T-helper 9 cell (primary cell): ENCODE measurements at regions not wholly inside any gene's neighbourhood (a gene's known extent, or its start where the extent isn't known, plus 50 kb on each side); places are given as distances from the start of the nearest gene placed in this dataset.
"Not testable (repeated sequence)": the region's sequence is repeated elsewhere in the genome, so short reads cannot be mapped to it uniquely, and the experiment has no call there.

ENCODE experiments used
- DNase-seq: peaks from one replicate; pipeline ENCODE4 v3.0.0-alpha.2; 2020

DNA sequence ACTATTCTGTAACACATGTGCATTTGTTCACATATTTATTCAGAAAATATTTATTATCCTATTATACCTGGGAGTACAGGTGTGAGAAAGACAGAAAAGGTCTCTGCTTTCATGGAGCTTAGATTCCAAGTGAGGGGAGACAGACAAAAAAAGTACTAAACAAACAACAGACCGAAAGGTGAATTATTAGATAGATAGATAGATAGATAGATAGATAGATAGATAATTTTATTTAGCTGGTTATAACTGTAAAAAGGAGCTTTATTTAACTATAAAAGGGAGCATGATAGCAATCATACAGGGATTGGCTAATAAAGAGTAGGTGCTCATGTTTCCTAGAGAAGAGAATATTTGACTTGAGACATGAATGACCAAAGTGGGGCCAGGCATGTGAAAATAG is 119.4 kb downstream of the TNFSF18 start:
- DNase-seq: no peak

DNA sequence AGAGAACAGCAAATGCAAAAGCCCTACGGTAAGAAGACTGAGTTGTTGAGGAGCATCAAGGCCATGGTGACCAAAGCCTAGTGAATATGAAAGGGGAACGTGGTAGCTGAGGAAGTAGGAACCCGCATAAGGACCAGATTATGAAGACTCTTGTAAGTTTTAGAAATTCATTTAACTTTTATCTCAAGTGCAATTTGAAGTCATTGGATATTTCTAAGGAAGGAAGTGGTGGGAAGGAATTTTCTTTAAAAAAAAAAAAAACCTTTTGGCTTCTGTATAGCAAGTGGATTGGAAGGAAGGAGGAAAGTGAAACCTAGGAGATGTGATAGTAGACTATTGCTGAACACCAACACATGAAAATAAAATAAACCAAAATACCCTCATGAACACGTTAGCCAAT is 119.0 kb downstream of the TNFSF18 start:
- DNase-seq: no peak

DNA sequence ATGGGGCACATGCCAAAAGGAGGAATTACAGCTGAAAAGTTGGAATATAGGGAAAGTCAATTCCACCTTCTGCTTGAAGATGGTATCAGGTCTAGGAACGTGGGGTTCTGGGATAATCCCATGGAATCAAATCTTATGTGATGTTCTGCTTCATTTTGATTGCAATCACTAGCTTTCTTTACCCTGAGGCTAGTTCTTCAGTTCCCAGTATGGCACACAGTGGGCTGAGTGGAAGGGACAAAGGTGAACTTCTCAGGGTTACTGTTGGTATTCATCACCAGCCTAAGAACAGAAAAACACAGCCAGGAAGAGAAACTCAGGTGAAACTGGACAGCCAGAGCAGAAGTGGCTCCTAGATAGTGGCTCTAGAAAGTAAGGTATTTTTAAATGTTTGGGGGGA is 117.8 kb downstream of the TNFSF18 start:
- no peak for DNase-seq

- no peak for DNase-seq
Measured at GRCh38 chr1:172934417-172934762, 116.4 kb downstream of the TNFSF18 start.

GRCh38 chr1:172935062-172935592 is 115.6 kb downstream of the TNFSF18 start:
- DNase-seq: no peak

GRCh38 chr1:172936088-172936645 is 114.6 kb downstream of the TNFSF18 start:
- DNase-seq: no peak

DNA sequence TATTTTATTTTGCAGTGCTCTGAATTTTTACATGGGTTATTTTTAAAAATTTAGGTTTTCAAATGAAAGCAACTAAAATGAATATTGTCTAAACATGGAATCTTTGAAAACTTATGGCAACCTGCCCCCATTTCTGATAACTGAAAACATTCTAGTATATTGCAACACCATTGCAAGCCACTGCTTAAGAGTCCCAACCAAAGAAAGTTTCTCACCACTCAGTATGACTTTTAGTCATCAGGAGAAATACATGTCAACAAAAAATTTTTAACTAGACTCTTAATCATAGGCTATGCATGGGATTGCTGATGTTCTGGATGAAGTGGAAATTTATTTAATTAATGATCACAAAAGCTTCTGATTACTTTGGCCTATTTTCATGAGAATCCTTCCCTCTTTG is 112.1 kb downstream of the TNFSF18 start:
- no peak for DNase-seq

DNA sequence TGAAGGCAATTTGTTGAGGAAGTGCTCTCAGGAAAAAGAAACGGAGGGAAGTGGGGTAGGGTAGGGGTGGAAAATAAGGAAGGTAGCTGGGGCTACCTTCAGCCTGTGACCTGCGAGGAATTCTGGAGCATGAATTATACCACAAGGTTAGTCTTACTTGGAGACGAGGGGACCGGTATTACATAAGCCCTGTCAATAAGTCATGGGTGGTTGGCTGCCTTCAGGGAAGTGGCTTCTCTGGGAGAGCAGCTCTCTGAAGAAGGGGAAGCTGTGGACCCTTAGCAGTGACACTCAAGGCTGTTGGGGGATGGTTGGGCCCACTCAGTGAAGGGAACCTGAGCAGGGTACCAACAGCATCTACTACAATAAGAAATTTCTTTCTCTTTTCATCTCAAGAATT is 111.3 kb downstream of the TNFSF18 start:
- DNase-seq: no peak

DNA sequence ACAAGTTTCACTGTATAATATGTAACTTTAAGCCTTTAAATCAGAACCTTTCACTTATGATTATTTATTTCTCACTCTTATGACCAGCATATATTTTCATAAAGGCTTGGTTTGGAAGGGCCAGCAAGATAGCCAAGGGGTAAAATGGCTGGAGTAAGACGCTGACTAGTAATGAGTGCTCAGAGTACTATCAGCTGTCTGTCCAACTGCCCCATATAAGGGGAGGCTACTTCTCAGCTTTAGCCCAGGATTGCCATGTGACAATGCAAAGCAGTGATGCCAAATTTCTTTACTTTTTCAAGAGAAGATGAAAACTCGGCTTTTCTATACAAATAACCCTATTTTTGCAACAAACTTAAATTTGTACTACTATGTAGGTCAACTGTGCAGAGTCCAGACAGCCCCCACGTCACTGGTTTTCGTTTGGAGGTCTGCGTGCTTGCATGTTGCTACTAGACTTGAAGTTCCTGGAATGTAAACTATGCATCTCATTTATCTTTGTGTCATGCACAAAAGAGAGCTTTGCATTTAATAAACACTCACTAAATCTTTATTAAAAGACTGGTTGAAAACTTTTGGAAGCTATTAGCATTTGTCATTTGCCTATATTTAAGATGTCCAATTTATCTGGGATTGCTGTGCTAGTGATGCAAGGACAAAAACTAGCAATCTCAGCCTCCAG is 110.4 kb downstream of the TNFSF18 start:
- no peak for DNase-seq

GRCh38 chr1:172941471-172941870 is 109.3 kb downstream of the TNFSF18 start:
- DNase-seq: no peak

GRCh38 chr1:172941945-172942344 is 108.8 kb downstream of the TNFSF18 start:
- DNase-seq: no peak

GRCh38 chr1:172943138-172943537 is 107.6 kb downstream of the TNFSF18 start:
- DNase-seq: not testable (repeated sequence)

DNA sequence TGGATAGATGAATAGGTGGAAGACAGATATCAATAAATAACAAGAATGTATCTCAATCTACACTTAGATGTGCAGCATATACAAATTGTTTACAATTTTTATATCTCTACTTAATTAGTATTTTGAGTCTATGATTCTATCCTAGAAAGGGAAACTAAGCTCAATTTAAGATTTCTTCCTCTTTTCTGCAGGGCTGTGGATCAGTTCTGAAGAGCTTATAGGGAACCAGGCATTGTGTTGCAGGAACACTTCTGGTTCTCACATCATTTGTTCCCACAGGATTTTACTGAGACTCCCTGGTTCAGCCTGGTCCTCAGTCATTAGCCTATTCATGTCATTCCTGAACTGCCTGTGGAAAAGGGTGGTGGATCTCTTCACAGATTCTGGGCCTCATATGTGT is 105.8 kb downstream of the TNFSF18 start:
- DNase-seq: no peak

- no peak for DNase-seq
Measured at GRCh38 chr1:172946814-172947507, 103.8 kb downstream of the TNFSF18 start.

DNA sequence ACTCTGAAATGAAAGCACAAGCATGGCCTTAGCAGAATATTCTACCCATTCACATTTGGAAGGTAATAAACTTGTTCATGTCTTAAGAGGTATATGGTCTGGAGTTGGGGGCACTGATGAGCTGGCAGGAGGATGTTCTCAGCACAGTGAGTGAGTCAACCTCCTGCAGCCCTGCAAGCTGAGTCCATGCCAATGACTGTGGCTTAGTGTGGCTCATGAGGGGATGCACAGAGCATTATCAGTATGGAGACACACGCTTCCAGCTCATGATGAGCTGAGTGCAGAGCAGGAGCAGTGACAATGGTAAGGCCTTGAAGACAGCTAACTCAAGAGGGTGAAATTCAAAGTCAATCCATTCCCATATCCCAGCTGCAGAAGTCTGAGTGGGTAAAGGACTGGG is 102.3 kb downstream of the TNFSF18 start:
- DNase-seq: no peak

GRCh38 chr1:172949096-172949495 is 101.6 kb downstream of the TNFSF18 start:
- DNase-seq: no peak

DNA sequence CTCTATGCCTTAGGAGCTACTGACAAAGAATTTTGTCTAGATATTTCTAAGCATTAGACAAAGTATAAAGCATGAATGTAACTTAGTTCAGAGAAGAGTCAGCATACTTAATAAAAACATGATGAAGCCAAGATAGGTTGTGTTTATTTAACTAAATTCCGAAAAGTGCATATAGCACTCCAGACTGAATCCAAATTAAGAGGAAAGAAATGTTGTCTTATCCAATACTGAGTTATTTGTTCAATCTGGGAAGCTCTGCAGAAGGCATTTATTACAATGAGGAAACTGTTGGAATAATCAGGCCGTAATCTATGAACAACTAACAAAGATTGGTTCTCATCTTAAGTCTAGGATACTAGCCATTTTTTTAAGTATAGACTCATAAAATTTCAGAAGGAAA is 100.2 kb downstream of the TNFSF18 start:
- DNase-seq: no peak

DNA sequence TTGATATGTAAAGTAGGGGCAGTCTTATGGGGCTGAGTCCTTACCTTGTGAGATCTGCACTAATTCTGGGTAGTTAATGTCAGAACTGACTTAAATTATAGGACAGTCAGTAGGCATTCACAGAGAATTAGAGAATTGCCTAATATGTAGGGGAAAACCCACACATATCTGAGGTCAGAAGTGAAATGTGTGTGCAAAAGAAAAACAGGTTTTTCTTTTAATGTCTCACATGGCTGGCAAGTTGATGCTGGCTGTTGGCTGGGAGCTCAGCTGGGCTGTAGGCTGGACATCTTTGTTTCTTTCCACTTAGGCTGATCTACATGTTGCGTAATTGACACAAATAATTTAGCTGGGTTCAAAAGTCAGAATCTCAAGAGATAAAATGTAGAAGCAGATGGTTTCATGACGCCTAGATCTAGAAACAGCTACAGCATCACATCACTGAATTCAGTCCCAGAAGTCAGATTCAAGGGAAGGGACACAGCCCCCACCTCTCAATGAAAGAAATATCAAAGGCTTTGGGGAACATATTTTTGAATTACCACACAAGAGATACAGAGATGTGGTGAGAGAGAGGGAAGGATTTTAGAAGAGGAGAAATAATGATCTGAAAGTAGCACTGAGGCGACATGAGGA is 98.9 kb downstream of the TNFSF18 start:
- DNase-seq: no peak

GRCh38 chr1:172952516-172952915 is 98.2 kb downstream of the TNFSF18 start:
- DNase-seq: no peak

- DNase-seq: no peak
Measured at GRCh38 chr1:172954476-172955150, 96.1 kb downstream of the TNFSF18 start.

GRCh38 chr1:172955161-172955815 is 95.5 kb downstream of the TNFSF18 start:
- no peak for DNase-seq

GRCh38 chr1:172956871-172957270 is 93.9 kb downstream of the TNFSF18 start:
- no peak for DNase-seq

DNA sequence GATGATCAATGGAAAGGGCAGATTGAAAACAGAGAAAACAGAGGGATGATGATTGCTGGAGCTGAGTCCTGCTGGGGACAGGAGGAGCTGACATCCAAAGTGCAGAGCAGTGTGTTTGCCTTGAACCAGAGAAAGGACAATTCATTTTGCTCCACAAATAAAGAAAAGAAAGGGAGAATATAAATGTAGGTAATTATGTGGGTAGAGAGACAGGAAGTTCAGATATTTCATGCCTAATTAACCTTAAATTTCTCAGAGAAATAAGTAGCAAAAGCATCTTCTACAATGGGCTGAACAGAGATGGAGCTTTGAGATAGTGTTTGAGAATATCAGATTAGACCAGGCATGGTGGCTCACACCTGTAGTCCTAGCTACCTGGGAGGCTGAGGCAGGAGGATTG is 93.2 kb downstream of the TNFSF18 start:
- DNase-seq: no peak
